A549 (cell line): ENCODE measurements at regions not wholly inside any gene's neighbourhood (a gene's known extent, or its start where the extent isn't known, plus 50 kb on each side); places are given as distances from the start of the nearest gene placed in this dataset.

ENCODE experiments used
- ATAC-seq, 2 experiments: fragments of 200-7000 bp in 1 of 2; fragments of >200 bp in 1 of 2; cut with Nextera tagmentation in 1 of 2; cut with Tn5 transposase in 1 of 2; 3 replicates each; pipeline versions ENCODE4 v1.8.0 to v1.9.1; 2018 to 2020; ENCODE audit warnings: mild to moderate bottlenecking in 1 of 2, moderate library complexity in 1 of 2
- CTCF ChIA-PET: fragments of 300-600 bp; sonication (Branson Sonifier 250); formaldehyde crosslinking; extraction: SDS; loops from one replicate; lab custom pipeline; 2021; ENCODE audit warnings: antibody characterized with exemption, inconsistent platforms; lab: Yijun Ruan, JAX
- POLR2A ChIA-PET: fragments of 350-600 bp; formaldehyde crosslinking; extraction: SDS; loops from one replicate; lab custom pipeline; 2021; ENCODE audit warnings: antibody characterized with exemption, inconsistent platforms; lab: Yijun Ruan, JAX
- DNase-seq, 2 experiments: peaks; one replicate each; pipeline versions ENCODE4 v3.0.0 to v3.0.0-alpha.2; 2011 to 2016; ENCODE audit warnings: low read depth in 1 of 2, low spot score in 1 of 2
- FAIRE-seq: peaks from 2 replicates; lab custom pipeline; 2011; peaks lifted over from hg19 to GRCh38; lab: Jason Lieb, UNC
- H3K27ac ChIP-seq, 2 experiments: fragments of >200 bp; sonication (Bioruptor Twin); formaldehyde crosslinking; 3 replicates each; pipeline ENCODE4 v1.5.1; 2016 to 2017
- H3K4me1 ChIP-seq: fragments of >200 bp; sonication (Bioruptor Twin); formaldehyde crosslinking; 3 replicates; pipeline ENCODE4 v1.6.1; 2016
- H3K4me2 ChIP-seq: fragments of >200 bp; sonication (Bioruptor Twin); formaldehyde crosslinking; 3 replicates; pipeline ENCODE4 v1.6.1; 2016
- H3K4me3 ChIP-seq: fragments of >200 bp; sonication (Bioruptor Twin); formaldehyde crosslinking; 3 replicates; pipeline ENCODE4 v1.5.1; 2016
- H3K9me3 ChIP-seq: fragments of >200 bp; sonication (Bioruptor Twin); formaldehyde crosslinking; 3 replicates; pipeline ENCODE4 v1.6.1; 2016
- ATOH8 ChIP-seq: fragments of 250-450 bp; sonication (Bioruptor Pico); IDR thresholded peaks from 2 replicates; pipeline ENCODE4 v1.5.0; 2020; ENCODE audit warnings: low read depth, mild to moderate bottlenecking, moderate library complexity
- CBX8 ChIP-seq: fragments of 200-600 bp; sonication (generic); IDR thresholded peaks from 2 replicates; pipeline ENCODE4 v1.6.1; 2016
- CEBPB ChIP-seq, 2 experiments: fragments of >200 bp in 1 of 2; sonication (Bioruptor Twin) in 1 of 2; formaldehyde crosslinking in 1 of 2; IDR thresholded peaks; 2 replicates each; pipeline ENCODE4 v1.6.1; 2012 to 2016
- CHD2 ChIP-seq: fragments of 150-350 bp; IDR thresholded peaks from 2 replicates; pipeline ENCODE4 v1.6.1; 2014; ENCODE audit warnings: low read length; ENCODE audit not compliant: partially characterized antibody
- CHD4 ChIP-seq: fragments of 200-600 bp; sonication (generic); IDR thresholded peaks from 2 replicates; pipeline ENCODE4 v1.6.1; 2016; ENCODE audit warnings: antibody characterized with exemption, mild to moderate bottlenecking, borderline replicate concordance
- CTCF ChIP-seq: fragments of >200 bp; sonication (Bioruptor Twin); formaldehyde crosslinking; IDR thresholded peaks from 3 replicates; pipeline ENCODE4 v1.5.1; 2016
- ELK1 ChIP-seq: fragments of 150-350 bp; IDR thresholded peaks from 2 replicates; pipeline ENCODE4 v1.6.1; 2014; ENCODE audit warnings: low read depth, mild to moderate bottlenecking, low read length
- FOSL2 ChIP-seq, 2 experiments: fragments of 450-650 bp in 1 of 2; fragments of >200 bp in 1 of 2; sonication (Bioruptor Twin) in 1 of 2; formaldehyde crosslinking; IDR thresholded peaks; 2 replicates each; pipeline versions ENCODE4 v1.5.0 to v1.6.1; 2016 to 2020; ENCODE audit warnings: mild to moderate bottlenecking in 1 of 2, moderate library complexity in 1 of 2
- HES2 ChIP-seq: fragments of >200 bp; sonication (Bioruptor Twin); formaldehyde crosslinking; IDR thresholded peaks from 2 replicates; pipeline ENCODE4 v1.6.1; 2016
- HEYL ChIP-seq: fragments of 250-450 bp; sonication (Bioruptor Pico); IDR thresholded peaks from 2 replicates; pipeline ENCODE4 v1.8.0; 2021; ENCODE audit warnings: mild to moderate bottlenecking, moderate library complexity
- JUN ChIP-seq, 2 experiments: fragments of >200 bp; sonication (Bioruptor Twin); formaldehyde crosslinking; IDR thresholded peaks; 2 replicates in 1 of 2; 3 replicates in 1 of 2; pipeline ENCODE4 v1.6.1; 2016 to 2017
- KDM1A ChIP-seq: fragments of 200-600 bp; sonication (generic); IDR thresholded peaks from 2 replicates; pipeline ENCODE4 v1.6.1; 2016; ENCODE audit warnings: low read depth, mild to moderate bottlenecking
- MAFK ChIP-seq: fragments of 450-650 bp; IDR thresholded peaks from 2 replicates; pipeline ENCODE4 v1.6.1; 2014; ENCODE audit not compliant: partially characterized antibody
- MAX ChIP-seq: IDR thresholded peaks from 2 replicates; pipeline ENCODE4 v1.6.1; 2012
- NR3C1 ChIP-seq: fragments of >200 bp; sonication (Bioruptor Twin); formaldehyde crosslinking; IDR thresholded peaks from 3 replicates; pipeline ENCODE4 v1.6.1; 2017
- RAD21 ChIP-seq, 2 experiments: fragments of >200 bp in 1 of 2; sonication (Bioruptor Twin) in 1 of 2; formaldehyde crosslinking in 1 of 2; IDR thresholded peaks in 1 of 2; conservative IDR thresholded peaks in 1 of 2; 2 replicates in 1 of 2; 3 replicates in 1 of 2; pipeline ENCODE4 v1.6.1; 2012 to 2018; ENCODE audit warnings: inconsistent platforms in 1 of 2
- RARB ChIP-seq: fragments of 250-450 bp; sonication (Bioruptor Pico); IDR thresholded peaks from 2 replicates; pipeline ENCODE4 v1.8.0; 2021; ENCODE audit warnings: mild to moderate bottlenecking, moderate library complexity
- RCOR1 ChIP-seq: fragments of 150-350 bp; IDR thresholded peaks from 2 replicates; pipeline ENCODE4 v1.6.1; 2014; ENCODE audit warnings: antibody characterized with exemption, low read length, low read depth
- SREBF2 ChIP-seq: fragments of 450-650 bp; IDR thresholded peaks from 2 replicates; pipeline ENCODE4 v1.6.1; 2014; ENCODE audit warnings: mild to moderate bottlenecking, moderate library complexity
- TFCP2L1 ChIP-seq: fragments of 250-450 bp; sonication (Bioruptor Pico); IDR thresholded peaks from 2 replicates; pipeline ENCODE4 v1.5.0; 2021; ENCODE audit warnings: mild to moderate bottlenecking
- TP53 ChIP-seq: fragments of 250-450 bp; sonication (Bioruptor Pico); IDR thresholded peaks from 2 replicates; pipeline ENCODE4 v1.5.0; 2021; ENCODE audit warnings: mild to moderate bottlenecking, moderate library complexity
- ZC3H11A ChIP-seq: fragments of 450-650 bp; IDR thresholded peaks from 2 replicates; pipeline ENCODE4 v1.6.1; 2014; ENCODE audit warnings: antibody characterized with exemption, mild to moderate bottlenecking
- ZNF302 ChIP-seq: fragments of 250-450 bp; sonication (Bioruptor Pico); IDR thresholded peaks from 2 replicates; pipeline ENCODE4 v1.9.0; 2021; ENCODE audit warnings: inconsistent platforms, mild to moderate bottlenecking, moderate library complexity
- WGBS: methylation state at CpG from one replicate; pipeline ENCODE4 v1.1.6; 2017; ENCODE audit errors: missing lambda C conversion rate; 5-methylcytosine and 5-hydroxymethylcytosine counted together

GRCh38 chr12:28882444-28882843 lies 266.6 kb upstream of the FAR2 start:
- H3K4me3 ChIP-seq, result no peak overlapping the region
- H3K27ac ChIP-seq, result no peak overlapping the region
- TF ChIP-seq ZNF302 (CRISPR knock-in tag) (no peak), KDM1A (no peak), TFCP2L1 (CRISPR knock-in tag) (no peak), SREBF2 (no peak), CEBPB (IDR thresholded peaks at IDR 0.05) (no peak), ZC3H11A (no peak), JUN (IDR thresholded peaks at IDR 0.05) (no peak), CHD2 (no peak), MAFK (no peak)
- ChIA-PET POLR2A (interaction anchor here (0.7 kb wide), 1 partner anchor 685 kb away, joined by 3 read pairs; no protein-coding TSS in a partner anchor), CTCF (interaction anchor here (1.5 kb wide), 1 partner anchor 9 kb away, joined by 3 read pairs; no protein-coding TSS in a partner anchor)
- H3K4me1 ChIP-seq, result no peaks in the 10 kb centered on the region
- ATAC-seq (no peak), DNase-seq (no peak), FAIRE-seq (no peak)
- no peak overlapping the region for H3K4me2 ChIP-seq
- no peaks in the 10 kb centered on the region for H3K9me3 ChIP-seq
- WGBS, result 50% methylated on average over 2 of the region's 2 CpGs

- Histone ChIP-seq H3K4me2 (no peak overlapping the region), H3K27ac (no peak overlapping the region), H3K4me3 (no peak overlapping the region), H3K9me3 (no peaks in the 10 kb centered on the region), H3K4me1 (no peaks in the 10 kb centered on the region)
- 11% methylated on average over 2 of the region's 2 CpGs for WGBS
- no peak for ATAC-seq
- ChIA-PET CTCF (interaction anchor here (1.5 kb wide), 1 partner anchor 10 kb away, joined by 3 read pairs; no protein-coding TSS in a partner anchor), POLR2A (no interaction called here)
- TF ChIP-seq MAX, result no peak
- TF ChIP-seq CBX8, result no peak
- no peak for TF ChIP-seq HES2
- TF ChIP-seq HEYL (CRISPR knock-in tag), result no peak
- no peak for TF ChIP-seq CTCF
- no peak for TF ChIP-seq NR3C1
- TF ChIP-seq ATOH8 (CRISPR knock-in tag), result no peak
- no peak for TF ChIP-seq RARB (CRISPR knock-in tag)
- no peak for TF ChIP-seq CHD4
- TF ChIP-seq ZC3H11A, result no peak
- no peak for TF ChIP-seq CEBPB (IDR thresholded peaks at IDR 0.05)
- no peak for TF ChIP-seq RCOR1
- TF ChIP-seq ELK1, result no peak
- no peak for TF ChIP-seq RAD21 (conservative IDR thresholded peaks at IDR 0.05 in 1 of 2, IDR thresholded peaks at IDR 0.05 in 1 of 2)
- no peak for TF ChIP-seq TP53
- no peak for TF ChIP-seq FOSL2 (IDR thresholded peaks at IDR 0.05)
- no peak for TF ChIP-seq FOSL2 (CRISPR knock-in tag; IDR thresholded peaks at IDR 0.05)
- no peak for DNase-seq
- no peak for FAIRE-seq
These were observed 265.6 kb upstream of the FAR2 start for GRCh38 chr12:28883406-28883997.
